PC-3 (cell line): ENCODE measurements at regions not wholly inside any gene's neighbourhood (a gene's known extent, or its start where the extent isn't known, plus 50 kb on each side); places are given as distances from the start of the nearest gene placed in this dataset.

Source experiments
- ATAC-seq: fragments of 200-7000 bp; cut with Tn5 transposase; 2 replicates; pipeline ENCODE4 v1.9.1; 2020; ENCODE audit warnings: mild to moderate bottlenecking, moderate library complexity
- BruUV-seq: library from RNA; stranded (reverse); fragments of 400-500 nt; replicated peaks from 2 replicates; lab custom pipeline; 2021; lab: Mats Ljungman, UMichigan
- CTCF ChIA-PET: fragments of 300-600 bp; sonication (Branson Sonifier 250); formaldehyde crosslinking; loops from one replicate; lab custom pipeline; 2022; ENCODE audit warnings: antibody characterized with exemption; lab: Charles Lee
- POLR2A ChIA-PET: fragments of 300-600 bp; sonication (Branson Sonifier 250); formaldehyde crosslinking; loops from one replicate; lab custom pipeline; 2022; ENCODE audit warnings: antibody characterized with exemption; ENCODE audit not compliant: unreplicated experiment; lab: Charles Lee
- DNase-seq: peaks from one replicate; pipeline ENCODE4 v3.0.0-alpha.2; 2015
- H2AFZ ChIP-seq: fragments of 300-600 bp; sonication (generic); 2 replicates; pipeline ENCODE4 v1.6.0; 2016; ENCODE audit warnings: antibody characterized with exemption, low read length
- H3F3A ChIP-seq: fragments of 300-600 bp; sonication (generic); one replicate; pipeline ENCODE4 v1.6.0; 2017; ENCODE audit warnings: antibody characterized with exemption, low read length, control low read depth, mild to moderate bottlenecking; ENCODE audit not compliant: unreplicated experiment
- H3K27ac ChIP-seq: fragments of 300-600 bp; sonication (generic); 2 replicates; pipeline ENCODE4 v1.5.1; 2016; ENCODE audit warnings: mild to moderate bottlenecking, low read length
- H3K27me3 ChIP-seq: fragments of 300-600 bp; sonication (generic); 2 replicates; pipeline ENCODE4 v1.6.1; 2016; ENCODE audit warnings: low read length, mixed read lengths
- H3K36me3 ChIP-seq: fragments of 300-600 bp; sonication (generic); 2 replicates; pipeline ENCODE4 v1.6.1; 2016; ENCODE audit warnings: low read depth, mixed run types, low read length, mixed read lengths
- H3K4me1 ChIP-seq: fragments of 300-600 bp; sonication (generic); 2 replicates; pipeline ENCODE4 v1.5.1; 2016; ENCODE audit warnings: low read length; ENCODE audit not compliant: insufficient read depth
- H3K4me2 ChIP-seq: fragments of 300-600 bp; sonication (generic); 2 replicates; pipeline ENCODE4 v1.6.0; 2016; ENCODE audit warnings: low read length
- H3K4me3 ChIP-seq: fragments of 300-600 bp; sonication (generic); 2 replicates; pipeline ENCODE4 v1.5.1; 2016; ENCODE audit warnings: mild to moderate bottlenecking, low read length, mixed read lengths
- H3K79me2 ChIP-seq: fragments of 300-600 bp; sonication (generic); 2 replicates; pipeline ENCODE4 v1.6.1; 2017; ENCODE audit warnings: low read length, mixed read lengths
- H3K9ac ChIP-seq: fragments of 300-600 bp; sonication (generic); 2 replicates; pipeline ENCODE4 v1.6.0; 2016; ENCODE audit warnings: mild to moderate bottlenecking, low read length
- H3K9me2 ChIP-seq: fragments of 300-600 bp; sonication (generic); replicated peaks from 2 replicates; pipeline ENCODE4 v1.6.1; 2016; ENCODE audit warnings: mixed run types, low read length, mixed read lengths
- H3K9me3 ChIP-seq: fragments of 300-600 bp; sonication (generic); 2 replicates; pipeline ENCODE4 v1.6.1; 2016; ENCODE audit warnings: low read length, mixed read lengths
- H4K20me1 ChIP-seq: fragments of 300-600 bp; sonication (generic); 2 replicates; pipeline ENCODE4 v1.6.1; 2016; ENCODE audit warnings: low read length, mixed read lengths
- CTCF ChIP-seq: fragments of 300-600 bp; sonication (generic); conservative IDR thresholded peaks from 2 replicates; pipeline ENCODE4 v1.5.1; 2017; ENCODE audit warnings: antibody characterized with exemption, low read depth, mild to moderate bottlenecking, low read length
- EZH2 ChIP-seq: fragments of 300-600 bp; sonication (generic); IDR thresholded peaks from one replicate; pipeline ENCODE4 v1.6.1; 2017; ENCODE audit warnings: antibody characterized with exemption, mild to moderate bottlenecking, low read length; ENCODE audit not compliant: unreplicated experiment
- EZH2phosphoT487 ChIP-seq: fragments of 300-600 bp; sonication (generic); IDR thresholded peaks from 2 replicates; pipeline ENCODE4 v1.6.1; 2018; ENCODE audit warnings: mild to moderate bottlenecking, antibody characterized with exemption, low read length, borderline replicate concordance
- intact Hi-C: fragments of 100-400 bp; cut with micrococcal nuclease; formaldehyde crosslinking; loops from 2 replicates; pipeline ENCODE4 v1.9.0; 2023

GRCh38 chr6:51129043-51129442 is 310.4 kb downstream of the TFAP2B start:
- ChIA-PET CTCF (no interaction called here), POLR2A (no interaction called here)
- no TSS peak for BruUV-seq
- H3K9me2 ChIP-seq, result no peaks in the 10 kb centered on the region
- no peak overlapping the region for H3K9ac ChIP-seq
- H3K27ac ChIP-seq, result no peak overlapping the region
- no peak for DNase-seq
- H3K79me2 ChIP-seq, result no peaks in the 10 kb centered on the region
- no peaks in the 10 kb centered on the region for H4K20me1 ChIP-seq
- intact Hi-C loops, result no loop called here
- H3K36me3 ChIP-seq, result no peaks in the 10 kb centered on the region
- TF ChIP-seq CTCF (no peak), EZH2phosphoT487 (no peak), EZH2 (no peak)
- H3K27me3 ChIP-seq, result no peaks in the 10 kb centered on the region
- no peaks in the 10 kb centered on the region for H3K4me1 ChIP-seq
- no peaks in the 10 kb centered on the region for H3K9me3 ChIP-seq
- H2AFZ ChIP-seq, result no peak overlapping the region
- H3F3A ChIP-seq, result no peaks in the 10 kb centered on the region
- no peak overlapping the region for H3K4me2 ChIP-seq
- no peak overlapping the region for H3K4me3 ChIP-seq
- no peak for ATAC-seq

GRCh38 chr6:51137777-51138176 is 319.1 kb downstream of the TFAP2B start:
- H3K9me2 ChIP-seq, result no peaks in the 10 kb centered on the region
- H3K9ac ChIP-seq, result no peak overlapping the region
- BruUV-seq, result no TSS peak
- no peaks in the 10 kb centered on the region for H3K9me3 ChIP-seq
- no peaks in the 10 kb centered on the region for H3K4me1 ChIP-seq
- intact Hi-C loops, result no loop called here
- ChIA-PET POLR2A (no interaction called here), CTCF (no interaction called here)
- H3K4me2 ChIP-seq, result no peak overlapping the region
- no peak for TF ChIP-seq EZH2
- TF ChIP-seq EZH2phosphoT487, result no peak
- TF ChIP-seq CTCF, result no peak
- H3K4me3 ChIP-seq, result no peak overlapping the region
- H3K27ac ChIP-seq, result no peak overlapping the region
- no peak for ATAC-seq
- no peaks in the 10 kb centered on the region for H3K27me3 ChIP-seq
- no peaks in the 10 kb centered on the region for H3K79me2 ChIP-seq
- H3K36me3 ChIP-seq, result no peaks in the 10 kb centered on the region
- no peaks in the 10 kb centered on the region for H4K20me1 ChIP-seq
- no peak for DNase-seq
- no peak overlapping the region for H2AFZ ChIP-seq
- H3F3A ChIP-seq, result no peaks in the 10 kb centered on the region

GRCh38 chr6:51139950-51140385 is 321.3 kb downstream of the TFAP2B start:
- no peaks in the 10 kb centered on the region for H3K79me2 ChIP-seq
- no peaks in the 10 kb centered on the region for H3K27me3 ChIP-seq
- DNase-seq, result no peak
- H3K9me2 ChIP-seq, result no peaks in the 10 kb centered on the region
- POLR2A ChIA-PET, result no interaction called here
- CTCF ChIA-PET, result no interaction called here
- H3K4me1 ChIP-seq, result no peaks in the 10 kb centered on the region
- ATAC-seq, result no peak
- no peaks in the 10 kb centered on the region for H4K20me1 ChIP-seq
- intact Hi-C loops, result no loop called here
- H3K36me3 ChIP-seq, result no peaks in the 10 kb centered on the region
- no peak overlapping the region for H3K9ac ChIP-seq
- no peak overlapping the region for H2AFZ ChIP-seq
- no peaks in the 10 kb centered on the region for H3F3A ChIP-seq
- BruUV-seq, result no TSS peak
- no peak overlapping the region for H3K4me2 ChIP-seq
- no peak overlapping the region for H3K4me3 ChIP-seq
- H3K27ac ChIP-seq, result no peak overlapping the region
- TF ChIP-seq EZH2phosphoT487, result no peak
- TF ChIP-seq CTCF, result no peak
- TF ChIP-seq EZH2, result no peak
- no peaks in the 10 kb centered on the region for H3K9me3 ChIP-seq
